ENCODE measurements at regions not wholly inside any gene's neighbourhood (a gene's known extent, or its start where the extent isn't known, plus 50 kb on each side); places are given as distances from the start of the nearest gene placed in this dataset.

DNA sequence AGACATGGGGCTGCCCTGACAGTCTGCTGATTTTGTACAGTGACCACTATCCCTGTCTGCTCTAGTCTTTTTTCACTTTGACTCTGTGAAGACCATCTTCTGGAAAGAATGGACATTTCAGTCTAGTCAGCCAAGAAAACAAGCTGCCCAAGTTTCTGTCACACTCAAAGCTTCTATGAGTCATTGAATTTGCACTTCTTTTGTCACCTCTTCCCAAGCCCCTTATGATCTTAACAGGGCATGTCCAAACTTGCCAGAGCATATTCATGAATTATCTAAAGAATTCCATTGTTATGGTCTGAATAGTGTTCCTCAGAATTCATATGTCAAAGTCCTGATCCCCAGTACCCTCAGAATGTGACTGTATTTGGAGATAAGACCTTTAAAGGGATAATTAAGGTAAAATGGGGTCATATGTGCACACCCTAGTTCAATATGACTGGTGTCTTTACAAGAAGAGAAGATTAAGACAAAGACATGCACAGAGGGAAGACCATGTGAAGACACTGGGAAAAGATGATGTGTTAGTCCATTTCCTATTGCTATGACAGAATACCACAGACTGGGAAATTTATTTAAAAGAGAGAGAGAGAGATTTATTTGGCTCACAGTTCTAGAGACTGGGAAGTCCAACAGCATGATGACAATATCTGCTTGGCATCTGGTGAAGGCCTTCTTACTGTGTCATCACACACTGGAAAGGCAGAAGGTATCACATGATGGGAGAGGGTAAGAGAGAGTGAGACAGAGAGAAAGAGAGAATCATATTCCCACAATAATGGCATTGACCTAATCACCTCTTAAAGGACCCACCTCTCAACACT lies 242.6 kb downstream of the BTG1 start:
- H3K4me3 ChIP-seq (ENCODE audit: low read depth, low read length), result no peak overlapping the region
- TF ChIP-seq, protein P1, sequence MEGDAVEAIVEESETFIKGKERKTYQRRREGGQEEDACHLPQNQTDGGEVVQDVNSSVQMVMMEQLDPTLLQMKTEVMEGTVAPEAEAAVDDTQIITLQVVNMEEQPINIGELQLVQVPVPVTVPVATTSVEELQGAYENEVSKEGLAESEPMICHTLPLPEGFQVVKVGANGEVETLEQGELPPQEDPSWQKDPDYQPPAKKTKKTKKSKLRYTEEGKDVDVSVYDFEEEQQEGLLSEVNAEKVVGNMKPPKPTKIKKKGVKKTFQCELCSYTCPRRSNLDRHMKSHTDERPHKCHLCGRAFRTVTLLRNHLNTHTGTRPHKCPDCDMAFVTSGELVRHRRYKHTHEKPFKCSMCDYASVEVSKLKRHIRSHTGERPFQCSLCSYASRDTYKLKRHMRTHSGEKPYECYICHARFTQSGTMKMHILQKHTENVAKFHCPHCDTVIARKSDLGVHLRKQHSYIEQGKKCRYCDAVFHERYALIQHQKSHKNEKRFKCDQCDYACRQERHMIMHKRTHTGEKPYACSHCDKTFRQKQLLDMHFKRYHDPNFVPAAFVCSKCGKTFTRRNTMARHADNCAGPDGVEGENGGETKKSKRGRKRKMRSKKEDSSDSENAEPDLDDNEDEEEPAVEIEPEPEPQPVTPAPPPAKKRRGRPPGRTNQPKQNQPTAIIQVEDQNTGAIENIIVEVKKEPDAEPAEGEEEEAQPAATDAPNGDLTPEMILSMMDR (IDR thresholded peaks at IDR 0.05; ENCODE audit: insufficient read depth, low read depth, low read length, missing control alignments), result no peak
- peak; percentile 1 for DNase-seq (ENCODE audit: low read depth)

DNA sequence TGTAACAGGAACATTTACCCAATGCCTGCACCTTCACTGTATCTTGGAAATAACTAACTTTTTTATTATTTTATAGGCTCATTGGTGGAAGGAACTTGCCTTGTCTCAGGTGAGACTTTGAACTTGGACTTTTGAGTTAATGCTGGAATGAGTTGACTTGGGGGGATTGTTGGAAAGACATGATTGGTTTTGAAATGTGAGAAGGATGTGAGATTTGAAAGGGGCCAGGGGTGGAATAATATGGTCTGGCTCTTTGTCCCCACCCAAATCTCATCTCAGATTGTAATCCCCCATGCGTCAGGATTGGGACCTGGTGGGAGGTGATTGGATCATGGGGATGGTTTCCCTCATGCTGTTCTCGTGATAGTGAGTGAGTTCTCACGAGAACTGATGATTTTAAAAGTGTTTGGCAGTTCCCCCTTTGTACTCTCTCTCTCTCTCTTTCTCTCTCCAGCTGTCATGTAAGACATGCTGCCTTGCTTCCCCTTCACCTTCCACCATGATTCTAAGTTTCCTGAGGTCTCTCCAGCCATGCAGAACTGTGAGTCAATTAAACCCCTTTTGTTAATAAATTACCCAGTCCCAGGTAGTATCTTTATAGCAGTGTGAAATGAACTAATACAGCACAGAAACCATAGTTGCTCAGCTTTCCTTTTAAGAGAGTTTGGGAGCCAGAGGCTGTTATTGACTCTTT lies 244.1 kb downstream of the BTG1 start:
- DNase-seq (ENCODE audit: low read depth), result no peak
- H3K4me3 ChIP-seq (ENCODE audit: low read depth, low read length), result no peak overlapping the region
- TF ChIP-seq, protein P1 (IDR thresholded peaks at IDR 0.05; ENCODE audit: insufficient read depth, low read depth, low read length, missing control alignments), result no peak

DNA sequence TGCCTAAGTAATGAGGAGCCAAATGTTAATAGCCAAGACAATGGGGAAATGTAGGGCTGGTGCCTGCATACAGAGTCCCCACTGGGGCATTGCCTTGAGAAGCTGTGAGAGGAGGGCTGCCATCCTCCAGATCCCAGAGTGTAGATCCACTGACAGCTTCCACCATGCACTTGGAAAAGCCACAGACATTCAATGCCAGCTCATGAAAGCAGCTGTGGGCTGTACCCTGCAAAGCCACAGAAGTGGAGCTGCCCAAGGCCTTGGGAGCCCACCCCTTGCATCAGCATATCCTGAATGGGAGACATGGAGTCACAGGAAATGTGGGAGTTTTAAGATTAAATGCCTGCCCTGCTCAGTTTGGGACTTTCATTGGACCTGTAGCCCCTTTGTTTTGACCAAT lies 244.7 kb downstream of the BTG1 start:
- TF ChIP-seq, protein P1 (IDR thresholded peaks at IDR 0.05; ENCODE audit: insufficient read depth, low read depth, low read length, missing control alignments), result no peak
- no peak overlapping the region for H3K4me3 ChIP-seq (ENCODE audit: low read depth, low read length)
- DNase-seq (ENCODE audit: low read depth), result no peak

DNA sequence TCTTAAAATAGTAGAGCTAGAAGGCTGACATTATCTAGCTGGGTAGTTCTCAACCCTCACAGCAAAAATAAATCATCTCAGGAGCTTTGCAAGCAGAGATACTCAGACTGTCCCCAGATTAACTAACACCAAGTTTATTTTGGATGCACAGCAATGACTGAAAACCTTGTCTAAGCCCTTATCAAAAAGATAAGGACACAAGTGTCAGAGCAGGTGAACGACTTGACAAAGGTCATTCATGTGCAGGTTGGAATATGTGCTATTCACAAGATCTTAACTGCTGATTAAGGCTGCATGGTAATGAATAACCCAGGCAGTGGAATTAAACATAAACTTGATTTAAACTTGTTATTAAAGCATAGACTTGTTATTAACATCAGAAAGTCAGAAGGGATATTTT lies 246.6 kb downstream of the BTG1 start:
- DNase-seq (ENCODE audit: low read depth), result no peak
- TF ChIP-seq, protein P1 (IDR thresholded peaks at IDR 0.05; ENCODE audit: insufficient read depth, low read depth, low read length, missing control alignments), result no peak
- H3K4me3 ChIP-seq (ENCODE audit: low read depth, low read length), result no peak overlapping the region

DNA sequence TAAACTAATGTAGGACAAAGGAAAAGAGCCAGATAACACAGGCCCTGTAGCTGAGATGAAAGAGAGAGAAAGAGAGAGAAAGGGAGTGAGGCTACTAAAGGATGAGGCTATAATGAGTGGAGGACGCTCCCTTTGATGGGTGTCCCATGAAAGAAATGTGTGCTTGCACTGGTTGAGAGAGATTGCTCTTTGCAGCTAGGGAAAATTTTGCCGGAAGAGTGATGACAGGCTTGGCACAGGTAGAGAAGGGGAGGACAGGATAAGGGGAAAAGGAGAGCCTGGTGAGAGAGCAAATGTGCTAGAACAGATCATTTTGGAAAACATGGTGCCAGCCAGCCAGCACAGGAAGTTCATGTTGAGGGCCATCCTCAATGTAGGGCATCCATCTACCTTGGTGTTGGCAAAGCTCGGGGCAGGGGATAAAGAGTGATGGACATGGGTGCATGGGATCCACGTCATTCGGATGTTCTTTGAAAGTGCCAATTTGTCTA lies 248.6 kb downstream of the BTG1 start:
- no peak for DNase-seq (ENCODE audit: low read depth)
- TF ChIP-seq, protein P1 (IDR thresholded peaks at IDR 0.05; ENCODE audit: insufficient read depth, low read depth, low read length, missing control alignments), result no peak
- H3K4me3 ChIP-seq (ENCODE audit: low read depth, low read length), result no peak overlapping the region

DNA sequence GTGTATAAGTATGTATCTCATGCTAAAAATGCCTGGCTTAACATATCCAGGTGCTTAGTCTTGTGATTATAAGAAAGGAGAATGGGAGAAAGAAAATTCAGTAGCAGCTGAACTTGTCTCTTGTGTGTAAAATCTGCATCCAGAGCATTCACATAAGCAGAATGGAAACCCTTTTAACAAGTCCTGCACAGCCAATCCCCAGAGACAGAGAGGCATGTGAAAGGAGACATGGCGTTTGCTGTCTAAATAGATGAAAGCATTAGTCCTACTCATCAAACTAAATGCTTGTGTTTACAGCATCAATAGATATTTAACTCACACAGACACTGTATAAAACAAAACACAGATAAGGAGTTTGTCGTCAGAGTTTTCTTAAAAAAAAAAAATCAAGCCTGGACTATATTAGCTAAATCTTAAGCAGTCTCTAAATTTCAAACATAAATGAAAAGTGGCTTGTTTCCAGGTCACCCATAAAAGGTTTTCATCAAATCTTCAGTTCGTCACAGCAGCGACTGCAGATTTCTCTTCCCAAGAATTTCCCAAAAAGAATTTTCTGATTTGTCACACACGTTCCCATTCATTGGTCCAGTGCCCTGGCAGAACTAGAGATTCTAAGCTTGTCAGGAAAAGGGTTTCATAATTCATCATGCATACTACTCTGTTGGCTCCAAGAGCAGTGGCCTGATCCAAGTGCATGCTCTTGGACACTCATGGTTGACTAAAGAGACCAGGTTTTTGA lies 249.2 kb downstream of the BTG1 start:
- DNase-seq (ENCODE audit: low read depth), result no peak
- H3K4me3 ChIP-seq (ENCODE audit: low read depth, low read length), result no peak overlapping the region
- TF ChIP-seq, protein P1 (IDR thresholded peaks at IDR 0.05; ENCODE audit: insufficient read depth, low read depth, low read length, missing control alignments), result no peak
